D721Med (cell line): ENCODE measurements at regions not wholly inside any gene's neighbourhood (a gene's known extent, or its start where the extent isn't known, plus 50 kb on each side); places are given as distances from the start of the nearest gene placed in this dataset.

ENCODE experiments used
- DNase-seq: peaks from one replicate; pipeline ENCODE4 v3.0.0; 2011; ENCODE audit warnings: low spot score; ENCODE audit not compliant: insufficient read length
- FAIRE-seq: peaks from 2 replicates; lab custom pipeline; 2011; peaks lifted over from hg19 to GRCh38; lab: Jason Lieb, UNC
- TF ChIP-seq, protein P1 (sequence below): IDR thresholded peaks from 2 replicates; pipeline ENCODE4 v1.5.1; 2012; ENCODE audit warnings: mild to moderate bottlenecking, control low read depth; ENCODE audit not compliant: insufficient read depth; ENCODE audit errors: missing control alignments

DNA sequence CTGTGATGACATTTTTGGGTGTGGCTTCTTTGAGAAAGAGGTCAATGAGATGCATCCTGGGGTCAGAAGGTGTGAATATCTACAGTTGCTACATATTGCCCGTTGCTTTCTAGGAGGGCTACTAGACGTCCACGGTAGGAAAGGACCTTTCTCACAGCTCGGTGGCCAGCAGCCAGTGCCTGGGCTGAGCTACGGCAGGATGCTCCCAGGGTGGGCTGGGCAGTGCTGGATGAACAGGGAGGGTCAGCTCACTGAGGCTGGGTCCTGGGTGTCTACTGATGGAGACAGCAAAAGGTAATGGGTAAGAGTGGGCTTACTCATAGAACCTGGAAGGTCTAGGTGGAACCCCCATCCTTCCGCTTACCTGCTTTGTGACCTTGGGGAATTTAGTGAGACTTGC lies 188.3 kb upstream of the WSCD1 start:
- TF ChIP-seq, protein P1, sequence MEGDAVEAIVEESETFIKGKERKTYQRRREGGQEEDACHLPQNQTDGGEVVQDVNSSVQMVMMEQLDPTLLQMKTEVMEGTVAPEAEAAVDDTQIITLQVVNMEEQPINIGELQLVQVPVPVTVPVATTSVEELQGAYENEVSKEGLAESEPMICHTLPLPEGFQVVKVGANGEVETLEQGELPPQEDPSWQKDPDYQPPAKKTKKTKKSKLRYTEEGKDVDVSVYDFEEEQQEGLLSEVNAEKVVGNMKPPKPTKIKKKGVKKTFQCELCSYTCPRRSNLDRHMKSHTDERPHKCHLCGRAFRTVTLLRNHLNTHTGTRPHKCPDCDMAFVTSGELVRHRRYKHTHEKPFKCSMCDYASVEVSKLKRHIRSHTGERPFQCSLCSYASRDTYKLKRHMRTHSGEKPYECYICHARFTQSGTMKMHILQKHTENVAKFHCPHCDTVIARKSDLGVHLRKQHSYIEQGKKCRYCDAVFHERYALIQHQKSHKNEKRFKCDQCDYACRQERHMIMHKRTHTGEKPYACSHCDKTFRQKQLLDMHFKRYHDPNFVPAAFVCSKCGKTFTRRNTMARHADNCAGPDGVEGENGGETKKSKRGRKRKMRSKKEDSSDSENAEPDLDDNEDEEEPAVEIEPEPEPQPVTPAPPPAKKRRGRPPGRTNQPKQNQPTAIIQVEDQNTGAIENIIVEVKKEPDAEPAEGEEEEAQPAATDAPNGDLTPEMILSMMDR: no peak
- FAIRE-seq (no peak), DNase-seq (no peak)

DNA sequence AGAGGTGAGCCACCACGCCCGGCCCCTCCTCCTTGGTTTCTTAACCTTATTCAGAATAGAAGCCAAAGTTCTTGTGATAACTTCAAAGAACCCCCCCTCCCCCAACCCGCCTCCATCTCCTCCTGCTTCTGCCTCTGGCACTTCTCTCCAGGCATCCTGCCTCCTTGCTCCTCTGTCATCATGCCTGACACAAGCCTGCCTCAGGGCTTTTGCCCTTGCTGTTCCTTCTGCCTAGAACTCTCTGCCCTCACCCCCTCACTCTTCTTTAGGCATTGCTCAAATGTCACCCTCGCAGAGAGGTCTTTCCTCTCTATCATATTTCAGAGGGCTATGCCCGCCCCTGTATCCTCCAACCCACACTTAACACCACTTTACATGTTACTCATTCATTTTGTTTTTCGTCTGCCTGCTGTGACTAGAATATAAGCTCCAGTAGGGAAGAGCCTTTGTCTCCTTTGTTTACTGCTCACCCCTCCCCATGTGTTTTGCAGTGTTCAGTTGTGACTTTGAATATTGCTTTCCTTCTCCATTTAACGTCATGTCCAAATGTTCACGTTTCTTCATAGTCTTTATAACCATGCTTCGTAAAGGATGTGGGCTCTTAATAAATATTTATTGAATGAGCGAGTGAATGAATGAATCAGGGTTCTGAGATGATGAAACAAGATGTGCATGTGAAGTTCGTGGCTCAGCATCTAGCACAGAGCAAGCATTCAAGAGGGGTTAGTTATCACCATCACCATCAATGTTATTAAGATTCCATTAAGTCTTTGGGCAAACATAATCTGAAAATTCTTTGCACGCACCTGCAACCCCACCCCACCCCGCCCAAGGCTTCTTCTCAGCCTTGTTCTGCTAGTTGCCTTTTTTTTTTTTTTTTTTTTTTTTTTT lies 186.2 kb upstream of the WSCD1 start:
- FAIRE-seq (no peak), DNase-seq (no peak)
- TF ChIP-seq, protein P1: no peak

DNA sequence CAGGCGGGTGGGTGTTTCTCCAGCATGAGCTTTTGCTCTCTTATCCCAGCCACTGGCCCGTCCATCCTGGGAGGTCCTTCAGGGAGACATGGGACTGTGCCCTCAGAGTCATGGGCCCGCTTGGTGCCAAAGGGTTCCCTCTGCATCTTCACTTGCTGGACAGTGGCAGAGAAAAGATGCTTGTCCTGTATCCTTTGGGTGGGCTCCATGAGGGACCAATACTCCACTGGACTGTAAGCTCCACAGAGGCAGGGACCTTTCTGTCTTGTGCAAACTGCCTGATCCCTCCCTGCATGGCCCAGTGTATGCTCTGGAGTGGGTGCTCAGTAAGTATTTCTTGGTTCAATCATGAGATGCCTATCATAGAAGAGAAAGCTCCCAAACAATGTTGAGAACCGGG lies 184.8 kb upstream of the WSCD1 start:
- no peak for DNase-seq
- TF ChIP-seq, protein P1: no peak
- FAIRE-seq: no peak

DNA sequence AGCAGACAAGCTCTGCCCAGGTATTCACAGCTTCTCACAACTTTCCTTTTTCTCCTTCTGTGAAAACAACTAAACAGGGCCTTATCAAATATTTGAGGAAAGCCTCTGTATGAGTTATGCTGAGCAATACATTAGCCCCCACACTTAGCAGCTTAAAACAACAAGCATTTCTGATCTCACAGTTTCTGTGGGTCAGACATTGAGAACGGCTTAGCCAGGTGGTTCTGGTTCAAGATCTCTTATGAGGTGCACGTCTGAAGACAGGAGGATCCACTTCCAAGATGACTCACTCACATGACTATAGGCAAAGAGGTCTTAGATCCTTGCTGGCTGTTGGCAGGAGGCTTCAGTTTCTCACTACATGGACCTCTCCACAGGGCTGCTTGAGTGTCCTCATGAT lies 181.4 kb upstream of the WSCD1 start:
- FAIRE-seq (no peak), DNase-seq (no peak)
- TF ChIP-seq, protein P1: no peak

DNA sequence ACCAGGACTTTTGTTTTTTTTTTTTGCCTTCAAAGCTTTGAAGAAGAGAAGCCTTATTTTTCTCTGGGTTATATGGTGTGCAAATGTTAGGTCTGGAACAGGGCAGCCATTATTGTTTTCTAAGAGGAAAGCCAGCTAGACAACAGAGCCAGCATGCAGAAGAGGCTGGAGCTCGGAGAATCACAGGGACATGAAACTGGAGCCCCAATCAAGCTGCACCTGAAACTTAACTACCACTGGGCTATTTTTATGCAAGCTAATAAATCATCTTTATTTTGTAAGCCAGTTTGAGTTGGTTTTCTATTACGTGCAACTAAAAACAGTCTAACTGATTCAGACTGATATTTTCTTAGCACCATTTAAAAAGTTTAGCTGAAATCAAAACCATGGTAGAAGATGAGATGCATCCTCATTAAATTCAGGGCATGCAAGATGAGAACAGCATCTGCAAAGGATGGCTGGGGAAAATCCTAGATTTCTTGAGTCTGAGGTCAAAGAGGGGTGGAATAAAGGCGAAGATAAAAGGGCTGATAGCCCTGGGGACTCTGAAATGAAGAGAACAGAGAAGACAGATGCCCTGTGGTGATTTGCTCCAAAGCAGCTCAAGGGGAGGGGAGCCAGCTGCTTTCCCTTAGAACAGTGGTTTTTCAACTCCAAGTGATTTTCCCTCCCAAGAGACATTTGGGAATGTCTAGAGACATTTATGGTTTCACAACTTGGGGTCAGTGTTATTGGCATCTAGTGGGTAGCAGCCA lies 177.1 kb upstream of the WSCD1 start:
- FAIRE-seq (no peak), DNase-seq (no peak)
- TF ChIP-seq, protein P1: no peak

DNA sequence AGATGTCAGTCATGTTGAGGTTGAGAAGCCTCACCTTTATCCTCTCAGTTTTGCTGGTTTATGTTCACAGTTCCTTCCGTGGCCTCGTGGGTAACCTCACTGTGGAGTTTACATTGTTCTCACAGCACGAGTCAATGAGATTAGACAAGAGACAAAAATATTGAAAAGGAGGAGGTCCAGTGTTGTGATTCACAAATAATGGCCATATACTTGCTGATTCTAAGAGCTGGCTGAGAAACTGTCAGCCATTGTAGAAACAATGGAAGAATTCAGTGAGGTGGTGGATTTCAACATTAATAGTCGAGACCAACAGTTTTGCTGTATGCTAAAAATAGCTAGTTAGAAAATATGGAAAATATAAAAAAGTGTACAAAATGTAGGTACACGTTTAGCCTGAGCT lies 176.4 kb upstream of the WSCD1 start:
- DNase-seq (no peak), FAIRE-seq (no peak)
- TF ChIP-seq, protein P1: no peak
